K562 (cell line): ENCODE measurements at regions not wholly inside any gene's neighbourhood (a gene's known extent, or its start where the extent isn't known, plus 50 kb on each side); places are given as distances from the start of the nearest gene placed in this dataset.
A peak's percentile ranks its signal among the peaks of the same experiment; 100 is the strongest.
"Not testable (repeated sequence)": the region's sequence is repeated elsewhere in the genome, so short reads cannot be mapped to it uniquely, and the experiment has no call there.

Experiments used
- CSDE1 ChIP-seq, 2 experiments: fragments of 450-650 bp; IDR thresholded peaks; 2 replicates each; pipeline ENCODE4 v1.6.1; 2016; ENCODE audit warnings: mild to moderate bottlenecking in 1 of 2
- E4F1 ChIP-seq: fragments of 250-450 bp; sonication (Bioruptor Pico); IDR thresholded peaks from 2 replicates; pipeline ENCODE4 v1.5.0; 2021; ENCODE audit warnings: mild to moderate bottlenecking, borderline replicate concordance
- KDM4B ChIP-seq, 2 experiments: fragments of 450-650 bp in 1 of 2; sonication (generic) in 1 of 2; IDR thresholded peaks; 2 replicates each; pipeline ENCODE4 v1.6.1; 2016 to 2017; ENCODE audit warnings: borderline replicate concordance in 2 of 2, antibody characterized with exemption in 1 of 2, low read depth in 1 of 2, mild to moderate bottlenecking in 1 of 2
- MTA3 ChIP-seq: fragments of 450-650 bp; formaldehyde crosslinking; IDR thresholded peaks from 2 replicates; pipeline ENCODE4 v1.6.1; 2017; ENCODE audit warnings: mild to moderate bottlenecking, borderline replicate concordance
- PTBP1 ChIP-seq: fragments of 200-400 bp; formaldehyde crosslinking; IDR thresholded peaks from 2 replicates; pipeline ENCODE4 v1.6.1; 2017; ENCODE audit warnings: low read depth, low read length
- RFX7 ChIP-seq: fragments of 250-450 bp; sonication (Bioruptor Pico); IDR thresholded peaks from 2 replicates; pipeline ENCODE4 v1.5.1; 2021; ENCODE audit warnings: mild to moderate bottlenecking
- SIN3A ChIP-seq, 2 experiments: fragments of 150-350 bp in 1 of 2; IDR thresholded peaks; 2 replicates each; pipeline ENCODE4 v1.6.1; 2011 to 2016; ENCODE audit warnings: borderline replicate concordance in 2 of 2, low read depth in 2 of 2, low read length in 2 of 2, mild to moderate bottlenecking in 2 of 2, moderate library complexity in 2 of 2; ENCODE audit not compliant: control insufficient read depth in 1 of 2
- SIN3B ChIP-seq: fragments of 450-650 bp; IDR thresholded peaks from 2 replicates; pipeline ENCODE4 v1.6.1; 2017; ENCODE audit warnings: low read depth, mild to moderate bottlenecking, moderate library complexity
- SMAD1 ChIP-seq: fragments of 150-350 bp; IDR thresholded peaks from 2 replicates; pipeline ENCODE4 v1.6.1; 2014; ENCODE audit warnings: low read length, low read depth; ENCODE audit not compliant: partially characterized antibody
- SMAD4 ChIP-seq: fragments of 250-450 bp; sonication (Bioruptor Pico); conservative IDR thresholded peaks from 2 replicates; pipeline ENCODE4 v1.8.0; 2021; ENCODE audit warnings: inconsistent platforms, mild to moderate bottlenecking, moderate library complexity
- SMARCE1 ChIP-seq: fragments of 450-650 bp; IDR thresholded peaks from 2 replicates; pipeline ENCODE4 v1.7.1; 2016; ENCODE audit warnings: mild to moderate bottlenecking
- ZBTB33 ChIP-seq: sonication (generic); formaldehyde crosslinking; IDR thresholded peaks from 2 replicates; pipeline ENCODE4 v1.8.1; 2023; ENCODE audit warnings: mild to moderate bottlenecking, missing genetic modification reagents
- ZFPM2 ChIP-seq: fragments of 250-450 bp; sonication (Bioruptor Pico); IDR thresholded peaks from 2 replicates; pipeline ENCODE4 v1.5.1; 2022; ENCODE audit warnings: mild to moderate bottlenecking
- ZNF3 ChIP-seq: fragments of 250-450 bp; sonication (Bioruptor Pico); IDR thresholded peaks from 2 replicates; pipeline ENCODE4 v1.5.0; 2021; ENCODE audit warnings: mild to moderate bottlenecking, moderate library complexity
- ZNF551 ChIP-seq: fragments of 250-450 bp; sonication (Bioruptor Pico); IDR thresholded peaks from 2 replicates; pipeline ENCODE4 v1.5.0; 2021; ENCODE audit warnings: mild to moderate bottlenecking, moderate library complexity
- ZNF57 ChIP-seq: fragments of 450-650 bp; formaldehyde crosslinking; IDR thresholded peaks from 2 replicates; pipeline ENCODE4 v1.4.0; 2020; ENCODE audit warnings: mild to moderate bottlenecking, moderate library complexity
- ZNF589 ChIP-seq: fragments of 200-800 bp; sonication (Bioruptor generic); IDR thresholded peaks from 2 replicates; pipeline ENCODE4 v1.6.1; 2016; ENCODE audit warnings: low read depth, missing genetic modification characterization, missing compliant biosample characterization
- TF ChIP-seq, protein P1 (sequence below), 2 experiments: fragments of 250-450 bp in 1 of 2; fragments of 450-650 bp in 1 of 2; sonication (Bioruptor Pico) in 1 of 2; IDR thresholded peaks; 2 replicates each; pipeline versions ENCODE4 v1.6.1 to v1.8.0; 2016 to 2021; ENCODE audit warnings: mild to moderate bottlenecking in 2 of 2, moderate library complexity in 2 of 2, missing compliant biosample characterization in 1 of 2, missing genetic modification characterization in 1 of 2
- TF ChIP-seq, protein P2 (sequence below): fragments of 450-650 bp; formaldehyde crosslinking; IDR thresholded peaks from 2 replicates; pipeline ENCODE4 v1.4.0; 2020; ENCODE audit warnings: mild to moderate bottlenecking, mixed read lengths

DNA sequence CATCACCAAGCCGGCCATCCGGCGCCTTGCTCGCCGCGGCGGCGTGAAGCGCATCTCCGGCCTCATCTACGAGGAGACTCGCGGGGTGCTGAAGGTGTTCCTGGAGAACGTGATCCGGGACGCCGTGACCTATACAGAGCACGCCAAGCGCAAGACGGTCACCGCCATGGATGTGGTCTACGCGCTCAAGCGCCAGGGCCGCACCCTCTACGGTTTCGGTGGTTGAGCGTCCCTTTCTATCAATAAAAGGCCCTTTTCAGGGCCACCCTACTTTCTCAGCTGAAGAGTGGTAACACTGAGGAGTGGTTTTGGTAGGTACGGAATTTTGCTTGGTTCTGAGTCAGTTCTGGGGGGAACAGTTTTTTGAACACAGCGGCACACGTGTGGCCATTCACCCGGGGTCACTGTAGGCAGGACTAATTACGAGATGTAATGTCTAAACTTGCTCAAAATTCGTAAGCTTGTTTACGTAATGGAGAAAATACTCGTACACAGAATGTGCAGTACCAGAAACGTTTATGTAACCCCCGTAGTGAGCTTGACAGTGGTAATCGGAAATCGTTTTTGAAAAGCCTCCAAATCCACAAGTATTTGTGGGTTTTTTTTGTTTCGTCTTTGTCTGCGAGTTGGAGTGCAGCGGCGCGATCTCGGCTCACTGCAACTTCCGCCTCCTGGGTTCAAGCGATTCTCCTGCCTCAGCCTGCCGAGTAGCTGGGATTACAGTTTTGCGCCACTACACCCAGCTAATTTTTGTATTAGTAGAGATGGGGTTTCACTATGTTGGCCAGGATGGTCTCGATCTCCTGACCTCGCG, 87.8 kb downstream of the OR2B2 start (continued):
- TF ChIP-seq E4F1 (CRISPR knock-in tag) (0 out of 2 replicates have a peak, but pooled peaks have one; percentile 36), ZNF57 (CRISPR knock-in tag) (0 out of 2 replicates have a peak, but pooled peaks have one; percentile 28), ZFPM2 (CRISPR knock-in tag) (0 out of 2 replicates have a peak, but pooled peaks have one; percentile 61), ZBTB33 (CRISPR knock-in tag) (peak; percentile 45; the same call in 1 of the 2 replicates), SMARCE1 (0 out of 2 replicates have a peak, but pooled peaks have one; percentile 13), ZNF589 (CRISPR knock-in tag) (0 out of 2 replicates have a peak, but pooled peaks have one; percentile 68), SMAD1 (peak; percentile 59), RFX7 (CRISPR knock-in tag) (peak; percentile 86), SIN3A (IDR thresholded peaks at IDR 0.05; ENCODE audit: borderline replicate concordance in 2 of 2, control insufficient read depth in 1 of 2, low read depth in 2 of 2, low read length in 2 of 2) (0 out of 4 replicates have a peak, but pooled peaks of 1 of the 2 experiments have one; percentile 53), SIN3B (peak; percentile 50; the same call in 1 of the 2 replicates), ZNF3 (CRISPR knock-in tag) (0 out of 2 replicates have a peak, but pooled peaks have one; percentile 53), ZNF551 (CRISPR knock-in tag) (peak; percentile 82; the same call in 1 of the 2 replicates), MTA3 (peak; percentile 36), SMAD4 (CRISPR knock-in tag) (0 out of 2 replicates have a peak, but pooled peaks have one; percentile 54), PTBP1 (0 out of 2 replicates have a peak, but pooled peaks have one; percentile 13), KDM4B (IDR thresholded peaks at IDR 0.05; ENCODE audit: borderline replicate concordance in 2 of 2, low read depth in 1 of 2) (peak in 1 of 2 experiments; percentile 14; a peak in 1 of 4 replicates), CSDE1 (IDR thresholded peaks at IDR 0.05) (peak in 1 of 2 experiments; percentile 29; a peak in 2 of 4 replicates)
- TF ChIP-seq, protein P1, sequence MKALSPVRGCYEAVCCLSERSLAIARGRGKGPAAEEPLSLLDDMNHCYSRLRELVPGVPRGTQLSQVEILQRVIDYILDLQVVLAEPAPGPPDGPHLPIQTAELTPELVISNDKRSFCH (CRISPR knock-in tag; IDR thresholded peaks at IDR 0.05) = not testable (repeated sequence)
- TF ChIP-seq, protein P1 (tag; IDR thresholded peaks at IDR 0.05) = peak; percentile 50; the same call in 1 of the 2 replicates
- TF ChIP-seq, protein P2, sequence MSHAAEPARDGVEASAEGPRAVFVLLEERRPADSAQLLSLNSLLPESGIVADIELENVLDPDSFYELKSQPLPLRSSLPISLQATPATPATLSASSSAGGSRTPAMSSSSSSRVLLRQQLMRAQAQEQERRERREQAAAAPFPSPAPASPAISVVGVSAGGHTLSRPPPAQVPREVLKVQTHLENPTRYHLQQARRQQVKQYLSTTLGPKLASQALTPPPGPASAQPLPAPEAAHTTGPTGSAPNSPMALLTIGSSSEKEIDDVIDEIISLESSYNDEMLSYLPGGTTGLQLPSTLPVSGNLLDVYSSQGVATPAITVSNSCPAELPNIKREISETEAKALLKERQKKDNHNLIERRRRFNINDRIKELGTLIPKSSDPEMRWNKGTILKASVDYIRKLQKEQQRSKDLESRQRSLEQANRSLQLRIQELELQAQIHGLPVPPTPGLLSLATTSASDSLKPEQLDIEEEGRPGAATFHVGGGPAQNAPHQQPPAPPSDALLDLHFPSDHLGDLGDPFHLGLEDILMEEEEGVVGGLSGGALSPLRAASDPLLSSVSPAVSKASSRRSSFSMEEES (CRISPR knock-in tag) = 0 out of 2 replicates have a peak, but pooled peaks have one; percentile 8
